BJ (cell line): ENCODE measurements at regions not wholly inside any gene's neighbourhood (a gene's known extent, or its start where the extent isn't known, plus 50 kb on each side); places are given as distances from the start of the nearest gene placed in this dataset.

Source experiments
- CTCF ChIA-PET: fragments of 350-600 bp; formaldehyde crosslinking; extraction: SDS; loops from one replicate; lab custom pipeline; 2021; ENCODE audit warnings: antibody characterized with exemption, inconsistent platforms; lab: Yijun Ruan, JAX
- POLR2A ChIA-PET: fragments of 300-600 bp; sonication (Branson Sonifier 250); formaldehyde crosslinking; extraction: SDS; loops from one replicate; lab custom pipeline; 2021; ENCODE audit warnings: antibody characterized with exemption; lab: Charles Lee
- DNase-seq: peaks from one replicate; pipeline ENCODE4 v3.0.0-alpha.2; 2011; ENCODE audit warnings: low read depth
- H3K27me3 ChIP-seq: 2 replicates; pipeline ENCODE4 v1.6.0; 2011; ENCODE audit warnings: low read length; ENCODE audit not compliant: control insufficient read depth, insufficient read depth
- H3K36me3 ChIP-seq: 2 replicates; pipeline ENCODE4 v1.5.1; 2011; ENCODE audit warnings: low read length; ENCODE audit not compliant: control insufficient read depth, insufficient read depth
- H3K4me3 ChIP-seq: 2 replicates; pipeline ENCODE4 v1.5.1; 2011; ENCODE audit warnings: low read depth, mild to moderate bottlenecking, control low read depth, low read length
- TF ChIP-seq, protein P1 (sequence below): IDR thresholded peaks from 2 replicates; pipeline ENCODE4 v1.5.1; 2011; ENCODE audit warnings: low read depth, mild to moderate bottlenecking, control low read depth, inconsistent platforms, low read length, moderate library complexity; ENCODE audit not compliant: insufficient read depth

DNA sequence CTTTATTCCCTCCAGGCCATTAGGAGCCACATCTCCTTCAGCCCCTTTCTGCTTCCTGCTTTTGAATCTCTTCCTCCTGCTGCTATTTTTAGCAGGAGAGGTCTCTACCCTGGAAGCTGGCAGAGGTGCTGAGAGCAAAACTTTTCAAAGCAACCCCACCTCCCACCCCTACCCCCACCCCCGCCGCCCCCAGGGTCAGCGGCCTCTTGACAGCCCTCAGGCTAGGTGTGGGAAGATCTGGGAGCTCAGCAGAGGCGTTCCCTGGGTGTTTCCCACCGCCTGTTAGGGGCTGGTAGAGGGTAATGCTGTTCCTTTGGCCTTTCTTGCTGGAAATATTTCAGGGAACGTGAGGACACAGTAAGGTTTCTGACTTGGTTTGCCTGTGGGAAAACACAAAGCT, 112.5 kb upstream of the CACHD1 start:
- POLR2A ChIA-PET, result no interaction called here
- CTCF ChIA-PET, result no interaction called here

DNA sequence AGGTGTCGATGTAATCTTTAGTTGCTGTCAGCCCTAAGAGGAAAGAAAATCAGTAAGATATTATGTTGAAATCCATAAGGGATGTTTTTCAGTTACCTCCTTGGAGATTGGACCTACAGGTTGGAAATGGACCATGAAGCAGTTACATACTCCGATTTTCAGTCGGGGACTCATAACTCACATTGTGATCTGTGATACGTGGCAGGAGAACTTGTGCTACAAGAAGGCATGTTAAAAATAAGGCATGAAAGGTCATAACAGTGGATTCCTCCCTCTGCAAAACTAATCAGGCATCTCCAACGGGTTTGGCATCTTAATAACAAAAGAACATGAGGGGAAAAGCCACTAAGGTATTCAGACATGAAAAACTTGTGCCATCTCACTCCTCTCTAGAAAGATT, 111.2 kb upstream of the CACHD1 start:
- Histone ChIP-seq H3K36me3 (no peaks in the 10 kb centered on the region), H3K4me3 (no peak overlapping the region), H3K27me3 (no peaks in the 10 kb centered on the region)
- POLR2A ChIA-PET, result no interaction called here
- TF ChIP-seq, protein P1, sequence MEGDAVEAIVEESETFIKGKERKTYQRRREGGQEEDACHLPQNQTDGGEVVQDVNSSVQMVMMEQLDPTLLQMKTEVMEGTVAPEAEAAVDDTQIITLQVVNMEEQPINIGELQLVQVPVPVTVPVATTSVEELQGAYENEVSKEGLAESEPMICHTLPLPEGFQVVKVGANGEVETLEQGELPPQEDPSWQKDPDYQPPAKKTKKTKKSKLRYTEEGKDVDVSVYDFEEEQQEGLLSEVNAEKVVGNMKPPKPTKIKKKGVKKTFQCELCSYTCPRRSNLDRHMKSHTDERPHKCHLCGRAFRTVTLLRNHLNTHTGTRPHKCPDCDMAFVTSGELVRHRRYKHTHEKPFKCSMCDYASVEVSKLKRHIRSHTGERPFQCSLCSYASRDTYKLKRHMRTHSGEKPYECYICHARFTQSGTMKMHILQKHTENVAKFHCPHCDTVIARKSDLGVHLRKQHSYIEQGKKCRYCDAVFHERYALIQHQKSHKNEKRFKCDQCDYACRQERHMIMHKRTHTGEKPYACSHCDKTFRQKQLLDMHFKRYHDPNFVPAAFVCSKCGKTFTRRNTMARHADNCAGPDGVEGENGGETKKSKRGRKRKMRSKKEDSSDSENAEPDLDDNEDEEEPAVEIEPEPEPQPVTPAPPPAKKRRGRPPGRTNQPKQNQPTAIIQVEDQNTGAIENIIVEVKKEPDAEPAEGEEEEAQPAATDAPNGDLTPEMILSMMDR, result no peak
- DNase-seq, result no peak
- CTCF ChIA-PET, result no interaction called here

More for the DNA sequence above, 112.5 kb upstream of the CACHD1 start:
- no peaks in the 10 kb centered on the region for H3K36me3 ChIP-seq
- TF ChIP-seq, protein P1, result no peak
- no peak for DNase-seq
- H3K27me3 ChIP-seq, result no peaks in the 10 kb centered on the region
- no peak overlapping the region for H3K4me3 ChIP-seq

DNA sequence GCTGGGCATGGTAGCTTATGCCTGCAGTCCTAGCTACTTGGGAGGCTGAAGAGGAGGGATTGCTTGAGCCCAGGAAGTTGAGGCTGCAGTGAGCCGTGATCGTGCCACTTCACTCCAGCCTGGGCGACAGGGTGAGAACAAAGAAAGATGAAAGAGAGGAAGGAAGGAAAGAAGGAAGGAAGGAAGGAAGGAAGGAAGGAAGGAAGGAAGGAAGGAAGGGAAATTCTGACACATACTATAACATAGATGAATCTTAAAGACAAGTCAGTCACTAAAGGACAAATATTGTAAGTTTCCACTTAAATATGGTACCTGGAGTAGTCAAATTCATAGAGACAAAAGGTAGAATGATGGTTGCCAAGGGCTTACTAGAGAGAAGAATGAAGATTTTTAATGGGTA, 108.0 kb upstream of the CACHD1 start:
- DNase-seq, result no peak
- CTCF ChIA-PET, result no interaction called here
- H3K4me3 ChIP-seq, result no peak overlapping the region
- TF ChIP-seq, protein P1, result no peak
- H3K36me3 ChIP-seq, result no peaks in the 10 kb centered on the region
- POLR2A ChIA-PET, result no interaction called here
- no peaks in the 10 kb centered on the region for H3K27me3 ChIP-seq

DNA sequence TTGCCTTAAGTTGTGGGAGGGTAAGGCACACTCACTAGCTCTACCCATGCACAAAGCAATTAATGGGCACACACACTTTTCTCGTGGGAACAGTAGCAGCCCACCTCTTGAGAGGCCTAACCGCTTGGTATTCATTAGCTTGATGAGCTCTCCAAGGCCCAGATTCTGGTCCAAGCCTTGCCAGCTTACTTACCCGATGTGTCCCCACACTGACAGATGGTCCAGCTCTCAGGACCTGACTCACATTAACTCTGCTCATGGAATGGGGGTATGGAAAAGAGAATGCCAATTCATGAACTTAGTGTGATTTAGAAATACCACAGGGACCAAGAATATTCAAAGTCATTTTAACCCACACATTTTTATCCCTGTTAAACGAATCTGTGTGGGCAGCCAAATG, 106.8 kb upstream of the CACHD1 start:
- CTCF ChIA-PET, result no interaction called here
- POLR2A ChIA-PET, result no interaction called here
- DNase-seq, result no peak
- Histone ChIP-seq H3K27me3 (no peaks in the 10 kb centered on the region), H3K36me3 (no peaks in the 10 kb centered on the region), H3K4me3 (no peak overlapping the region)
- TF ChIP-seq, protein P1, result no peak

DNA sequence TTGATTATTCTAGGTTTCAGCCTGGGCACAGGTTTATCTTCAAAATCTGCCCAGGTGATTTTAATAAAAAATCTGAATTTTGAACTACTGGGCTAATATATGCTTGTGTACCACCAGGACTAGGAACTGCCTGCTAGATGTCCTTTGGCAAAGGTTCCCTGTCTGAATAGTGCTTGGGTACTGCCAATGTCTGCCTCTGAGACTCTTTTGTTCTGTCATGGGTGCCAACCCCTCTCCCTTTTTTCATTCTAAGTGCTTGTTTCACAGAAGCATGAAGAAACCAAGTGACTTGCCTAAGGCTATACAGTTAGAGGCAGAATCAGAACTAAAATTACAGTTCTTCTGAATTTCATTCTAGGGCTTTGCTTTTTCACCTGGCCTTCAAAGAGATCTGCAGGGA, 106.3 kb upstream of the CACHD1 start:
- H3K36me3 ChIP-seq, result no peaks in the 10 kb centered on the region
- CTCF ChIA-PET, result no interaction called here
- DNase-seq, result no peak
- H3K27me3 ChIP-seq, result no peaks in the 10 kb centered on the region
- TF ChIP-seq, protein P1, result no peak
- POLR2A ChIA-PET, result no interaction called here
- H3K4me3 ChIP-seq, result no peak overlapping the region
